LNCAP (cell line): ENCODE measurements at regions not wholly inside any gene's neighbourhood (a gene's known extent, or its start where the extent isn't known, plus 50 kb on each side); places are given as distances from the start of the nearest gene placed in this dataset.

Source experiments
- TF ChIP-seq, protein P1 (sequence below): fragments of 450-650 bp; IDR thresholded peaks from 2 replicates; pipeline ENCODE4 v1.5.1; 2017; ENCODE audit warnings: mild to moderate bottlenecking

DNA sequence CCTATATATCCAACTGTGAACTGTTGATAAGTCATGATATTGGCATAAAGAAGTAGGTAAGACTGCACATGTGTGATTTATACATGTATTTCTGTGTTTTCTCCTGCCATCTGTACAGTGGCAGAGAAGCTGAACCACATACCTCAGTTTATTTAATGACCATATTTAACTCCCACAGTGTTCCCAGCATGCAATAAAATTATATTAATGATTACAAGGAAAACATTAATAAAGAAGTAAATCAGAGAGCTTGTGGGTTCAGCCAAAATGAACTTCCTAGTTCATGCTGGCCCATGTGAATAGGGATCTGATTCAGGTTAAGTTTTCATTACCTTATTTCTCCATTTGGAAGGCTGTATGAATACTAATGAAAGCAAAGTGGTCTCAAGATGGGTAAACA is 439.2 kb downstream of the CNTN6 start:
- TF ChIP-seq, protein P1, sequence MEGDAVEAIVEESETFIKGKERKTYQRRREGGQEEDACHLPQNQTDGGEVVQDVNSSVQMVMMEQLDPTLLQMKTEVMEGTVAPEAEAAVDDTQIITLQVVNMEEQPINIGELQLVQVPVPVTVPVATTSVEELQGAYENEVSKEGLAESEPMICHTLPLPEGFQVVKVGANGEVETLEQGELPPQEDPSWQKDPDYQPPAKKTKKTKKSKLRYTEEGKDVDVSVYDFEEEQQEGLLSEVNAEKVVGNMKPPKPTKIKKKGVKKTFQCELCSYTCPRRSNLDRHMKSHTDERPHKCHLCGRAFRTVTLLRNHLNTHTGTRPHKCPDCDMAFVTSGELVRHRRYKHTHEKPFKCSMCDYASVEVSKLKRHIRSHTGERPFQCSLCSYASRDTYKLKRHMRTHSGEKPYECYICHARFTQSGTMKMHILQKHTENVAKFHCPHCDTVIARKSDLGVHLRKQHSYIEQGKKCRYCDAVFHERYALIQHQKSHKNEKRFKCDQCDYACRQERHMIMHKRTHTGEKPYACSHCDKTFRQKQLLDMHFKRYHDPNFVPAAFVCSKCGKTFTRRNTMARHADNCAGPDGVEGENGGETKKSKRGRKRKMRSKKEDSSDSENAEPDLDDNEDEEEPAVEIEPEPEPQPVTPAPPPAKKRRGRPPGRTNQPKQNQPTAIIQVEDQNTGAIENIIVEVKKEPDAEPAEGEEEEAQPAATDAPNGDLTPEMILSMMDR = no peak

DNA sequence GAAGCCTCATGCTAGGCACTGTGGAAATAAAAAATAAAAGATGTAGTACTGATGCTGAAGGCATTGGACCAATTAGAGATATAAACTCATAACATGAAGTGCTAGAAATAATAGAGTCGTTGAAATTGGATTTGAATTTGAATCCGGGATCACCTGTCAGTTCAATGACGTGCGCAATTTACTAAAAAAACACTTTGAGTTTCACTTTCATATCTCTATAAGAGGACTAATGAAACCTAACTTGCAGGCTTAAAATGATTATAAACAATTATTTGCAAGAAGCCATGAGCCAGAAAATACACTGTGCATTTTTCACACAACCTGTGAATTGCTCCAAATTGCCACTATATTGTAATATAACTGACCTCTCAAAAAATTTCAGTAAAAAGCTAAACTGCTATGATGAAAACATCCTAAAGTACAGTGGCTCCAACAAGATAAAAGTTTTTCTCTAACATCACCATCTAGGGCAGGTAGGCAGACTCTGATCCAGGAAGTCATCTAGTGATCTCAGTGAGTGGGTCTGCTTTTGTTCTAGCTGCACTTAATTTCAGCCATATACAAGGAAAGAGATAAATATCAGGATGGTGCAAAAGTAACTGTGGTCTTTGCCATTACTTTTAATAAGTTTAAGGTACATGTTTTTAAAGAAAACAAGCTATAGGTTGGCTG is 440.2 kb downstream of the CNTN6 start:
- TF ChIP-seq, protein P1 = no peak

DNA sequence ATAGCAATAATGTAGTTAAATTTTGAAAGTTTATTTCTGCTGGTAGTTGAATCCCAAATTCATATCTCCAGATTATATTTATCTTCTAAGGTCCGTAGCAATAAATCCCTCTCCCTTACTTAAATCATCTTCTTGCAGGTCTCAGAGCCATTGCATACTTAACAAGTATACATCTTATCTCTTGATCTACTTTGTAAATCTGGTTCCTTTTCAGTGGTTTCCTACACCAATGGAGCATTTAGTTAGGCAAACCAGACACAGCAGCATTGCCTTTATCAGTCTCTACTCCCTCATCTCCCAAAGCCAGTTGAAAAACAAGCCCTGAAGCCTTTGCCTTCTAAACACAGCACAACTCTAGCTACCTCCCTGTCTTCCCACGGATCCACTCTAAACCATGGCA is 440.9 kb downstream of the CNTN6 start:
- TF ChIP-seq, protein P1 = no peak

DNA sequence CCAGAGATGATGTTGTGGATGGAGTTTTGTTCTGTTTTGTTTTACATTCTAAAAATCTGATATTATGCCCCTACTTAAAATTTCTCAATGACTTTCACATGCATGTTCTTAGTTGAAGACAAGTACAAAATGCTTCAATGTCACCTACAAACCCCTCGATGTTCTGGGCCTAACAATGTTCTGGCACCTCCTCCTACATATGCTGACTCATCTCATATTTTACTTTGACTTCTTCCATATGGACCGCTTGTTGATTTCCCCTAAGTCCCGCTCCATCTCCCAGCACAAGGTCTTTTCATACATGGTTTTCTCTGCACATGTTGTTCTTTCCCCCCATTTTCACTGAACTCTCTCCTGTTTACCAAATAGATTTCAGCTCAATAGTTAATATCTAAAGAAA is 441.4 kb downstream of the CNTN6 start:
- TF ChIP-seq, protein P1 = no peak

DNA sequence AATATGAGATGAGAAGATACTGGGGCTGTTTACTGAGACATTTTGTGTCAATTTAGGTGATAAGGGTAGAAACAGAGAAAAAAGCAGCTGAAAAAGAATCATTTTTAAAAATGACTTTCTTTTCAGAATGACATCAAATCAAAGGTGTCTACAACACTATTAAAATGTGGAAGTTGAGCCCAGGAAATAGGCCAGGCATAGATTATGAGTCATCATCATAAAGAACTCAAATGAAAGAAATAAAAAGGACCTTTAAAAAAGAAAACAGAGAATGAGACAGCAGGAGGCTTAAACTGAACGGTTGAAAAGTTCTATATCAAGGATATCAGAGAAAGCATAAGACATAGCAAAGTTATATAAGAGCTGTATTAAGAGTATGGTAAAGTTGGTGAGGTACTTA is 442.5 kb downstream of the CNTN6 start:
- TF ChIP-seq, protein P1 = no peak

DNA sequence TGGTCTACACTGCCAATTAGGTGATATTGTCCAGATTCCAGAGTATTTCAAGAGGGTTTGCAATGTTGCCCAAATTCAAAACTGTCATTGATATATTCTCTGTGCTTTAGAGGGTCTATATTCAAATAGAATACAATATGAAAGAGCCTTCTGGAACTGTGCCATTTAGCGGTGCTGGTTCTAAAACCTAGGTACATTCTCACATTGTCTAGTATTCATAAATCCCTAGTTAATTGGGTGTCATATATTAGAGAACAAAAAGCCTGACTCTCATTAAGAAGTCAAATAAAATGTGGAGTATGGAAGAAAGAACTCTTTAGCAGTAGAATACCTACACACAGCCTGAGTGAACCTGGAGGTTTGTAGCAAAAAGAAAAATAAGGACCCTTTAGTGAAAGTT is 447.9 kb downstream of the CNTN6 start:
- TF ChIP-seq, protein P1 = no peak

DNA sequence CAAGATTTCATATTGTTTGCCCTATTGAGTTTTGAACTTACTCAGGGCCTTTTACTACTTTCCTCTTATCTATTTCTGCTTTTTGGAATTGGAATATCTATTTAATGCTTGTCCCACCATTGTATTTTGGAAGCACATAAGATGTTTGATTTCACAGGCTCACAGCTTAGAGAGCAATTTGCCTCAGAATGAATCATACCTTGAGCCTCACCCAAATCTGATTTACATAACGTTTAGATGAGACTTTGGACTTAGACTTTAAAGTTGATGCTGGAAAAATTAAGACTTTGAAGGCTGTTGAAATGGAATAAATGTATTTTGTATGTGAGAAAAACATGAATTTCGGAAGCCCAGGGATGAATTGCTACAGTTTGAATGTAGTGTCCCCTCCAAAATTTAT is 458.9 kb downstream of the CNTN6 start:
- TF ChIP-seq, protein P1 = no peak

DNA sequence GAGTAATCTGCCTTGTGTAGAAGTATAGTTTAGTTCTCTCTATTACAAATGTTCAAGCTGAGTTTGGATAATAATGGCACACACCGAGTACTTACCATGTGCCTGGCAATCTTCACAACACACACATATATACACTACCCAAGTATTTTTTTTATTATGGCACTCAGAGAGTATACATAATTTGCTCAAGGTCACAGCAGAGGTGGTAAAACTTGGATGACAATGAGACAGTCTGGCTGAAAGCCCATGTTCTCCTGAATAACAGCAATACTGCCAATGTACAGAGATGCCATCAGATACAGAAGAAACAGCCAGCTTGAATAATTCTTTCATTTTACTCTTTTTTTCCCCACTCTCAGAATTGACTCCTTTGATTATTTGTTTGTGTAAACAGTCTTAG is 460.0 kb downstream of the CNTN6 start:
- TF ChIP-seq, protein P1 = no peak
